HL-60/S4 treated with retinoic acid at 250 ng/mL for 4 days and 3 days (cell line): ENCODE measurements at regions not wholly inside any gene's neighbourhood (a gene's known extent, or its start where the extent isn't known, plus 50 kb on each side); places are given as distances from the start of the nearest gene placed in this dataset.

Experiments used
- in situ Hi-C: fragments of 300-500 bp; cut with MboI; formaldehyde crosslinking; loops from 2 replicates; pipeline ENCODE4 v1.7.0; 2022; ENCODE audit warnings: low sequenced_read_pairs

GRCh38 chr2:63658176-63658968 is 69.6 kb downstream of the MDH1 start:
- in situ Hi-C loops: no loop called here

GRCh38 chr2:63660060-63660459 is 71.3 kb downstream of the MDH1 start:
- in situ Hi-C loops: no loop called here

GRCh38 chr2:63661076-63661475 is 72.3 kb downstream of the MDH1 start:
- in situ Hi-C loops: no loop called here

- in situ Hi-C loops: no loop called here
Observed at GRCh38 chr2:63662028-63662804, 73.5 kb downstream of the MDH1 start.

- in situ Hi-C loops: no loop called here
Observed at GRCh38 chr2:63663013-63663864, 74.5 kb downstream of the MDH1 start.

- in situ Hi-C loops: no loop called here
Observed at GRCh38 chr2:63665091-63665490, 76.3 kb downstream of the MDH1 start.

GRCh38 chr2:63665846-63666475 is 77.2 kb downstream of the MDH1 start:
- in situ Hi-C loops: no loop called here

- in situ Hi-C loops: no loop called here
Observed at GRCh38 chr2:63667132-63667700, 78.5 kb downstream of the MDH1 start.

GRCh38 chr2:63668000-63668399 is 79.2 kb downstream of the MDH1 start:
- in situ Hi-C loops: no loop called here

- in situ Hi-C loops: no loop called here
Observed at GRCh38 chr2:63668466-63668865, 79.7 kb downstream of the MDH1 start.

- in situ Hi-C loops: no loop called here
Observed at GRCh38 chr2:63669596-63669995, 80.8 kb downstream of the MDH1 start.

GRCh38 chr2:63673865-63674533 is 85.2 kb downstream of the MDH1 start:
- in situ Hi-C loops: no loop called here

- in situ Hi-C loops: loop anchor here (25.0 kb wide), 1 partner anchor 187 kb away; no protein-coding TSS in a partner anchor
Observed at GRCh38 chr2:63675026-63675425, 86.3 kb downstream of the MDH1 start.

- in situ Hi-C loops: loop anchor here (25.0 kb wide), 1 partner anchor 186 kb away; no protein-coding TSS in a partner anchor
Observed at GRCh38 chr2:63676135-63676534, 87.4 kb downstream of the MDH1 start.

GRCh38 chr2:63678085-63678484 is 89.3 kb downstream of the MDH1 start:
- in situ Hi-C loops: loop anchor here (25.0 kb wide), 1 partner anchor 184 kb away; no protein-coding TSS in a partner anchor

GRCh38 chr2:63678551-63678950 is 89.8 kb downstream of the MDH1 start:
- in situ Hi-C loops: loop anchor here (25.0 kb wide), 1 partner anchor 184 kb away; no protein-coding TSS in a partner anchor

GRCh38 chr2:63679252-63679855 is 90.6 kb downstream of the MDH1 start:
- in situ Hi-C loops: loop anchor here (25.0 kb wide), 1 partner anchor 183 kb away; no protein-coding TSS in a partner anchor

GRCh38 chr2:63680455-63680854 is 91.7 kb downstream of the MDH1 start:
- in situ Hi-C loops: loop anchor here (25.0 kb wide), 1 partner anchor 182 kb away; no protein-coding TSS in a partner anchor

GRCh38 chr2:63681896-63682295 is 93.1 kb downstream of the MDH1 start:
- in situ Hi-C loops: loop anchor here (25.0 kb wide), 1 partner anchor 180 kb away; no protein-coding TSS in a partner anchor
